HS-27A (cell line): ENCODE measurements at regions not wholly inside any gene's neighbourhood (a gene's known extent, or its start where the extent isn't known, plus 50 kb on each side); places are given as distances from the start of the nearest gene placed in this dataset.

Experiments used
- DNase-seq: peaks from one replicate; pipeline ENCODE4 v3.0.0-alpha.2; 2012; ENCODE audit warnings: low read depth, missing footprints

DNA sequence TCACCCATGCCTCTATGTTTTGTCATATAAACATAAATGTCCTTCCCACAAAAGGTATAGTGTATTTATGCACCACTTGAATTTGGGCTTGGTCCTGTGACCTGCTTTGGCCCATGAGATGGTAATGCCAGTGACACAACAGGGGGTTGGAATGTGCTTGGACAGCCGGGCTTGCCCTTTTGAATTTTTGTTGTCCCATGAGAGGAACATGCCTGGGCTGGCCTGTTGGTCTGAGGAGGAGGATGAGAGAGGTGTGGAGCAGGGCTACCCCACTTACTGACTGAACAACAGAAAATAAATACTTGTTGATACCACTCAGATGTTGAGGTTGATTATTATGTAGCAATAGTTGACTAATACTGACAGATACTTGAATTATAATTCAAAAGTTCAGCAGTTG lies 63.2 kb upstream of the TCF4 start:
- no peak for DNase-seq

DNA sequence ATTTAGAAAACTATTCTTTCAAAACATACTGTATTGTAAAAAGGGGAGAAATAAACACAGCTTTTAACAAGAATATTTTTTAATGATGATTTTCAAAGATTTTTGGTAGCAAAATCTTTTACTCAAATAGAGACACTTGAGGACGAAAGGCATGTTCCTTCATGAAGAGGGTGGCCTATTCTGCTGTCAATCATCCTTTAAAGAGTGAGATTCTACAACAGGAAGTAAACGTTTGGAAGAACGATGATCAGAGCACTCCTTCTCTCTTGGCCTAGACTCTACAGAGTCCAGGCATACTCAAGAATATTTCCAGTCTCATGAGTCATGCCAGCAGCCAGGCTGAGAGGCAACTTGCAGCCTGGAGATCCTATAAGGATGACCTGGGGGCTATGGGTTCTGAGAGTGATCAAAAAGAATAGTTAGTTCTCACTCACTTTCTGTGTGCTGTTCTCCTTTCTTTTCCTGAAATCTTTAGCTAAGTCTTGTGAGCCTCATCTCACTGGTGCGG lies 62.4 kb upstream of the TCF4 start:
- no peak for DNase-seq

GRCh38 chr18:55647331-55647730 lies 59.3 kb upstream of the TCF4 start:
- DNase-seq = no peak

DNA sequence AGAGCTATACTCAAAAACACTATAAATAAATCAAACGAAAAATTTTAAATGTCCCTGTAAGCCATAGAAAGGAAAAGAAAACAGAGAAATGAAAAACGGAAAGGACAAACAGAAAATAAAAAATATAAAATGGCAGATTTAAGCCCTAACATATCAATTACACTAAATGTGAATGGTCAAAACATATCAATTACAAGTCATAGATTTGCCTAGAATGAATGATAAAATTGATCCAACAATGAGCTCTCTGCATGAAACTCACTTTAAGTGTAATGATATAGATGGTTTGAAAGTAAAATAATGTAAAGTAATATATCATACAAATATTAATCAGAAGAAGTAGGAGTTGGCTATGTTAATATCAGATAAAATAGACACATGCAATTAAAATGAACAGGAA lies 54.2 kb upstream of the TCF4 start:
- DNase-seq = no peak

DNA sequence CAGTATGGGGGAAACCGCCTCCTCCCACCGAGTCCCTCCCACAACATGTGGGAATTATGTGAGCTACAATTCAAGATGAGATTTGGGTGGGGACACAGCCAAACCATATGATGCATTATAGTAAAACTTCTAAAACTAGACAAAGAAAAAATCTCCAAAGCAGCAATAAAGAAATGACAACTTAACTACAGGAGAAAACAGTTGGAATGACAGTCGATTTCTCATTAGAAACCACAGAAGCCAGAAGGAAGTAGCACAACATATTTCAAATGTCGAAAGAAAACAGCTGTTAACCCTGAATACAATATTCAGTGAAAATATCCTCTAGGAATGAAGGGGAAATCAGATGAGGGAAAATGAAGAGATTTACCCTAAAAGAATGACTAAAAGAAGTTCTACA lies 53.5 kb upstream of the TCF4 start:
- DNase-seq = no peak
